A673 (cell line): ENCODE measurements at regions not wholly inside any gene's neighbourhood (a gene's known extent, or its start where the extent isn't known, plus 50 kb on each side); places are given as distances from the start of the nearest gene placed in this dataset.

Experiments used
- BruUV-seq: library from RNA; stranded (reverse); fragments of 400-500 nt; replicated peaks from 2 replicates; lab custom pipeline; 2021; lab: Mats Ljungman, UMichigan
- CTCF ChIA-PET: fragments of 300-600 bp; sonication (Branson Sonifier 250); formaldehyde crosslinking; loops from one replicate; lab custom pipeline; 2022; ENCODE audit warnings: antibody characterized with exemption; lab: Charles Lee
- POLR2A ChIA-PET: fragments of 300-600 bp; sonication (Branson Sonifier 250); formaldehyde crosslinking; loops from one replicate; lab custom pipeline; 2022; ENCODE audit warnings: antibody characterized with exemption; ENCODE audit not compliant: low non-redundant PET; lab: Charles Lee
- DNase-seq: peaks from one replicate; pipeline ENCODE4 v3.0.0-alpha.2; 2015; ENCODE audit warnings: low spot score
- H3K27ac ChIP-seq: fragments of 200-600 bp; sonication (generic); 2 replicates; pipeline ENCODE4 v1.5.1; 2016; ENCODE audit warnings: mixed run types, low read depth, mild to moderate bottlenecking, mixed read lengths, antibody characterized with exemption, low read length; ENCODE audit not compliant: poor library complexity, severe bottlenecking
- H3K27me3 ChIP-seq: fragments of 200-600 bp; sonication (generic); replicated peaks from 2 replicates; pipeline ENCODE4 v1.6.1; 2017; ENCODE audit warnings: mixed run types, low read depth, mild to moderate bottlenecking, mixed read lengths, antibody characterized with exemption, low read length; ENCODE audit not compliant: insufficient read depth, poor library complexity
- H3K36me3 ChIP-seq: fragments of 200-600 bp; sonication (generic); 2 replicates; pipeline ENCODE4 v1.6.1; 2016; ENCODE audit warnings: mixed run types, mild to moderate bottlenecking, mixed read lengths, antibody characterized with exemption, low read length; ENCODE audit not compliant: insufficient read depth, poor library complexity, severe bottlenecking
- H3K4me1 ChIP-seq: fragments of 200-600 bp; sonication (generic); 2 replicates; pipeline ENCODE4 v1.6.1; 2017; ENCODE audit warnings: mixed run types, mild to moderate bottlenecking, mixed read lengths, antibody characterized with exemption, low read length; ENCODE audit not compliant: insufficient read depth, poor library complexity, severe bottlenecking
- H3K4me3 ChIP-seq: fragments of 200-600 bp; sonication (generic); 2 replicates; pipeline ENCODE4 v1.5.1; 2016; ENCODE audit warnings: low read depth, mixed run types, mild to moderate bottlenecking, mixed read lengths, low read length; ENCODE audit not compliant: poor library complexity, severe bottlenecking
- H3K9me3 ChIP-seq: fragments of 200-600 bp; sonication (generic); 2 replicates; pipeline ENCODE4 v1.6.1; 2016; ENCODE audit warnings: mixed run types, low read depth, mild to moderate bottlenecking, mixed read lengths, antibody characterized with exemption, low read length; ENCODE audit not compliant: poor library complexity, severe bottlenecking
- EZH2 ChIP-seq: fragments of 200-600 bp; sonication (generic); IDR thresholded peaks from 2 replicates; pipeline ENCODE4 v1.6.1; 2017; ENCODE audit warnings: borderline replicate concordance, low read depth, mild to moderate bottlenecking, mixed read lengths, antibody characterized with exemption, low read length; ENCODE audit not compliant: poor library complexity, severe bottlenecking
- intact Hi-C: fragments of 100-400 bp; cut with micrococcal nuclease; formaldehyde crosslinking; loops from one replicate; pipeline ENCODE4 v1.10.0; 2022; ENCODE audit not compliant: unreplicated experiment
- TF ChIP-seq, protein P1 (sequence below): fragments of 300-800, 200-600 bp; sonication (generic); conservative IDR thresholded peaks from 2 replicates; pipeline ENCODE4 v1.5.1; 2017; ENCODE audit warnings: low read depth, mild to moderate bottlenecking, antibody characterized with exemption, low read length, moderate library complexity, mixed read lengths

DNA sequence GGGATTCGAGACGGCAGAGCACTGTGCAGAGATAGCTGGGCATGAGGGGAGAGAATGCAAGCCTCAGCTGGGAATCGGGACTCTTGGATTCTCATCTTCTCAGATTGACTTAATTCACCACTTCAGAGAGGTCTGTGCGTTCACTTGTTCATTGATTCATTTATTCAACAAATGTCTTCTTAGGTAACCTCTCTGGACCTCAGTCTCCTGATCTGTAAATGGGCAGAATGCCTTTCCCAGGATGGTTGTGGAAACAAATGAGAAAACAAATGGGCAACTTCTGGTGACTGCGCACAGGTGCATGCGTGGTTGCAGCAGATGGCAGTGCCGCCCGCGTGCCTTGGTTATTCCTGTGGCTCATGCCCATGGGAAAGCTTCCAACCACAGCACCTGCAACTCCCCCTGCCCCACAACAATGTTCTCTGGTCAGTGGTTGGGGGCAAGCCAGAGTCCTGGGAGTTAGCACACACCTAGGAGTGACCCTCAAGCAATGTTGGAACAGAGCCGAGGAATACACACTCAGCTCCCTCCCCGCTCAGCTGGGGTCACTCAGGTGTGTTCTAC, 110.1 kb upstream of the RUNX3 start:
- no peak for DNase-seq
- intact Hi-C loops = loop anchor here (5.0 kb wide), 1 partner anchor 193 kb away; no protein-coding TSS in a partner anchor
- TF ChIP-seq, protein P1, sequence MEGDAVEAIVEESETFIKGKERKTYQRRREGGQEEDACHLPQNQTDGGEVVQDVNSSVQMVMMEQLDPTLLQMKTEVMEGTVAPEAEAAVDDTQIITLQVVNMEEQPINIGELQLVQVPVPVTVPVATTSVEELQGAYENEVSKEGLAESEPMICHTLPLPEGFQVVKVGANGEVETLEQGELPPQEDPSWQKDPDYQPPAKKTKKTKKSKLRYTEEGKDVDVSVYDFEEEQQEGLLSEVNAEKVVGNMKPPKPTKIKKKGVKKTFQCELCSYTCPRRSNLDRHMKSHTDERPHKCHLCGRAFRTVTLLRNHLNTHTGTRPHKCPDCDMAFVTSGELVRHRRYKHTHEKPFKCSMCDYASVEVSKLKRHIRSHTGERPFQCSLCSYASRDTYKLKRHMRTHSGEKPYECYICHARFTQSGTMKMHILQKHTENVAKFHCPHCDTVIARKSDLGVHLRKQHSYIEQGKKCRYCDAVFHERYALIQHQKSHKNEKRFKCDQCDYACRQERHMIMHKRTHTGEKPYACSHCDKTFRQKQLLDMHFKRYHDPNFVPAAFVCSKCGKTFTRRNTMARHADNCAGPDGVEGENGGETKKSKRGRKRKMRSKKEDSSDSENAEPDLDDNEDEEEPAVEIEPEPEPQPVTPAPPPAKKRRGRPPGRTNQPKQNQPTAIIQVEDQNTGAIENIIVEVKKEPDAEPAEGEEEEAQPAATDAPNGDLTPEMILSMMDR = no peak
- TF ChIP-seq EZH2 = no peak
- no TSS peak for BruUV-seq
- Histone ChIP-seq H3K4me1 (no peaks in the 10 kb centered on the region), H3K4me3 (no peak overlapping the region), H3K27ac (no peak overlapping the region), H3K27me3 (no peaks in the 10 kb centered on the region), H3K9me3 (no peaks in the 10 kb centered on the region), H3K36me3 (no peaks in the 10 kb centered on the region)
- ChIA-PET POLR2A (no interaction called here), CTCF (no interaction called here)

DNA sequence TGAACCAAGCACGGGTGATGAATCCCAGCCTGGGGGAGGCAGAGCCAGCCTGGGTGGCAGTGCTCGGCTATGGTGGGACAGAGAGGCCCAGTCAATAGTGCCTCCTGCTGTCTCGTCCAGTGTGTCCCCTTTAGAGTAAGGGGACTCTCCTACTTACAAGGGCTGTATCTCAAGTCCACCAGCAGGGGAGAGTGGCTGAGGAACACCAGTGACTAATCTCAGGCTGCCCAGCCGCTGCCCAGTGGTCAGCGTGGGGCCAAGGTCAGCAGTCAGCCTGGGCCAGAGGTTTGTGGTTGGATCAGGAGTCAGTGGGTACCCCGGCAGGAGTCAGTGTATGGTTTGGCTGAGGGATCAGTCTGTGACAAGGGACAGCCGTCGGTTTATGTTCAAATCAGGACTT, 109.2 kb upstream of the RUNX3 start:
- Histone ChIP-seq H3K4me1 (no peaks in the 10 kb centered on the region), H3K36me3 (no peaks in the 10 kb centered on the region), H3K27ac (no peak overlapping the region), H3K27me3 (no peaks in the 10 kb centered on the region), H3K4me3 (no peak overlapping the region), H3K9me3 (no peaks in the 10 kb centered on the region)
- CTCF ChIA-PET = no interaction called here
- intact Hi-C loops = loop anchor here (5.0 kb wide), 1 partner anchor 107 kb away; the partner anchor contains the start of gene RUNX3
- TF ChIP-seq, protein P1 = no peak
- POLR2A ChIA-PET = no interaction called here
- DNase-seq = no peak
- BruUV-seq = no TSS peak

DNA sequence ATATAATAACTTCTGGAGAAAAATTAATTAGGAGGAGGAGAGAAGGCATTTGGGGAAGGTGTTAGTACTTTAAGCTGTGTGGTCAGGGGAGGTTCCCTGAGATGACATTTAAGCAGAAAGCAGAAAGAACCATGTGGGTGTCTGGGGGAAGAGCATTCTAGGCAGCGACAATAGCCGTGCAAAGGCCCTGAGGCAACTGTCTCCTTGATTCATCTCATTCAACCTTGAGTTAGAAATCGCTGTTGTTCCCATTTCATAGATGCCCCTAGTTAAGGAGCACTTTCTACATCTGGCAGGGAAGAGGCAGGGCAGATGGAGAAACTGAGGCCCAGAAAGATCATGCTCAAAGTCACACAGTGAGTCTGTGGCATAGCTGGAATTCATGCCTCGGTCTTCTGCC, 108.6 kb upstream of the RUNX3 start:
- TF ChIP-seq EZH2 = no peak
- TF ChIP-seq, protein P1 = no peak
- ChIA-PET POLR2A (no interaction called here), CTCF (no interaction called here)
- BruUV-seq = no TSS peak
- intact Hi-C loops = loop anchor here (5.0 kb wide), 1 partner anchor 106 kb away; the partner anchor contains the start of gene RUNX3
- Histone ChIP-seq H3K27ac (no peak overlapping the region), H3K27me3 (no peaks in the 10 kb centered on the region), H3K4me3 (no peak overlapping the region), H3K9me3 (no peaks in the 10 kb centered on the region), H3K4me1 (no peaks in the 10 kb centered on the region), H3K36me3 (no peaks in the 10 kb centered on the region)
- no peak for DNase-seq
